NT2/D1 (cell line): ENCODE measurements at regions not wholly inside any gene's neighbourhood (a gene's known extent, or its start where the extent isn't known, plus 50 kb on each side); places are given as distances from the start of the nearest gene placed in this dataset.

Source experiments
- DNase-seq: peaks from one replicate; pipeline ENCODE4 v3.0.0-alpha.2; 2011; ENCODE audit warnings: low read depth, low spot score
- H3K27me3 ChIP-seq: 2 replicates; pipeline ENCODE4 v1.6.0; 2011; ENCODE audit warnings: mild to moderate bottlenecking; ENCODE audit not compliant: insufficient read length, insufficient read depth
- H3K36me3 ChIP-seq: 2 replicates; pipeline ENCODE4 v1.6.1; 2011; ENCODE audit warnings: mild to moderate bottlenecking, low read length, mixed read lengths; ENCODE audit not compliant: insufficient read depth, insufficient read length
- H3K4me1 ChIP-seq: 2 replicates; pipeline ENCODE4 v1.5.1; 2011; ENCODE audit not compliant: insufficient read depth, insufficient read length
- H3K4me3 ChIP-seq: 2 replicates; pipeline ENCODE4 v1.5.1; 2011; ENCODE audit warnings: low read depth; ENCODE audit not compliant: insufficient read length
- H3K9ac ChIP-seq: 2 replicates; pipeline ENCODE4 v1.6.0; 2011; ENCODE audit warnings: low read depth; ENCODE audit not compliant: insufficient read length
- H3K9me3 ChIP-seq: 2 replicates; pipeline ENCODE4 v1.5.1; 2011; ENCODE audit warnings: mild to moderate bottlenecking, low read length; ENCODE audit not compliant: insufficient read depth
- SUZ12 ChIP-seq: IDR thresholded peaks from 2 replicates; pipeline ENCODE4 v1.6.1; 2011; ENCODE audit not compliant: insufficient read length, insufficient read depth; ENCODE audit errors: extremely low read depth
- YY1 ChIP-seq: IDR thresholded peaks from 2 replicates; pipeline ENCODE4 v1.6.1; 2011; ENCODE audit not compliant: insufficient read length, insufficient read depth
- ZNF274 ChIP-seq: IDR thresholded peaks from 2 replicates; pipeline ENCODE4 v1.6.1; 2011; ENCODE audit warnings: mild to moderate bottlenecking, low read depth, low read length

GRCh38 chr15:45773149-45773548 lies 138.3 kb downstream of the SQOR start:
- Histone ChIP-seq H3K36me3 (no peaks in the 10 kb centered on the region), H3K9ac (no peak overlapping the region), H3K4me1 (no peaks in the 10 kb centered on the region), H3K4me3 (no peak overlapping the region), H3K9me3 (no peaks in the 10 kb centered on the region), H3K27me3 (no peaks in the 10 kb centered on the region)
- no peak for DNase-seq
- TF ChIP-seq YY1 (no peak), ZNF274 (no peak), SUZ12 (no peak)

GRCh38 chr15:45776772-45777171 lies 141.9 kb downstream of the SQOR start:
- TF ChIP-seq YY1: no peak
- TF ChIP-seq ZNF274: no peak
- no peak for TF ChIP-seq SUZ12
- H3K4me3 ChIP-seq: no peak overlapping the region

GRCh38 chr15:45777781-45778180 lies 143.0 kb downstream of the SQOR start:
- no peak for TF ChIP-seq ZNF274
- TF ChIP-seq SUZ12: no peak
- no peak for TF ChIP-seq YY1
- no peaks in the 10 kb centered on the region for H3K4me1 ChIP-seq
- H3K9me3 ChIP-seq: no peaks in the 10 kb centered on the region
- H3K4me3 ChIP-seq: no peak overlapping the region
- H3K36me3 ChIP-seq: no peaks in the 10 kb centered on the region
- H3K27me3 ChIP-seq: no peaks in the 10 kb centered on the region
- no peak for DNase-seq
- no peak overlapping the region for H3K9ac ChIP-seq

More at GRCh38 chr15:45776772-45777171, 141.9 kb downstream of the SQOR start:
- Histone ChIP-seq H3K4me1 (no peaks in the 10 kb centered on the region), H3K36me3 (no peaks in the 10 kb centered on the region), H3K27me3 (no peaks in the 10 kb centered on the region), H3K9ac (no peak overlapping the region), H3K9me3 (no peaks in the 10 kb centered on the region)
- no peak for DNase-seq

- H3K4me1 ChIP-seq: no peaks in the 10 kb centered on the region
- TF ChIP-seq ZNF274 (no peak), YY1 (no peak), SUZ12 (no peak)
- H3K9ac ChIP-seq: no peak overlapping the region
- H3K36me3 ChIP-seq: no peaks in the 10 kb centered on the region
- H3K9me3 ChIP-seq: no peaks in the 10 kb centered on the region
- no peaks in the 10 kb centered on the region for H3K27me3 ChIP-seq
- DNase-seq: no peak
- H3K4me3 ChIP-seq: no peak overlapping the region
These were observed 145.5 kb downstream of the SQOR start for GRCh38 chr15:45780352-45780751.

GRCh38 chr15:45784656-45785055 lies 149.8 kb downstream of the SQOR start:
- DNase-seq: no peak
- H3K27me3 ChIP-seq: no peaks in the 10 kb centered on the region
- TF ChIP-seq SUZ12: no peak
- no peak for TF ChIP-seq YY1
- TF ChIP-seq ZNF274: no peak
- no peaks in the 10 kb centered on the region for H3K4me1 ChIP-seq
- H3K36me3 ChIP-seq: no peaks in the 10 kb centered on the region
- no peak overlapping the region for H3K9ac ChIP-seq
- no peak overlapping the region for H3K4me3 ChIP-seq
- H3K9me3 ChIP-seq: no peaks in the 10 kb centered on the region

GRCh38 chr15:45785897-45786296 lies 151.1 kb downstream of the SQOR start:
- H3K4me1 ChIP-seq: no peaks in the 10 kb centered on the region
- no peak for DNase-seq
- H3K27me3 ChIP-seq: no peaks in the 10 kb centered on the region
- no peak overlapping the region for H3K9ac ChIP-seq
- TF ChIP-seq YY1 (no peak), SUZ12 (no peak), ZNF274 (no peak)
- H3K4me3 ChIP-seq: no peak overlapping the region
- H3K9me3 ChIP-seq: no peaks in the 10 kb centered on the region
- no peaks in the 10 kb centered on the region for H3K36me3 ChIP-seq

GRCh38 chr15:45790325-45790943 lies 155.6 kb downstream of the SQOR start:
- no peak overlapping the region for H3K9ac ChIP-seq
- TF ChIP-seq YY1 (no peak), ZNF274 (no peak), SUZ12 (no peak)
- no peaks in the 10 kb centered on the region for H3K27me3 ChIP-seq
- H3K36me3 ChIP-seq: no peaks in the 10 kb centered on the region
- H3K4me3 ChIP-seq: no peak overlapping the region
- H3K4me1 ChIP-seq: no peaks in the 10 kb centered on the region
- no peaks in the 10 kb centered on the region for H3K9me3 ChIP-seq
- peak; percentile 9 for DNase-seq

GRCh38 chr15:45794304-45794703 lies 159.5 kb downstream of the SQOR start:
- H3K27me3 ChIP-seq: no peaks in the 10 kb centered on the region
- no peak for DNase-seq
- H3K36me3 ChIP-seq: no peaks in the 10 kb centered on the region
- TF ChIP-seq ZNF274 (no peak), SUZ12 (no peak), YY1 (no peak)
- H3K4me1 ChIP-seq: no peaks in the 10 kb centered on the region
- no peak overlapping the region for H3K9ac ChIP-seq
- no peaks in the 10 kb centered on the region for H3K9me3 ChIP-seq
- no peak overlapping the region for H3K4me3 ChIP-seq
